GM18951 (cell line): ENCODE measurements at regions not wholly inside any gene's neighbourhood (a gene's known extent, or its start where the extent isn't known, plus 50 kb on each side); places are given as distances from the start of the nearest gene placed in this dataset.
"Not testable (repeated sequence)": the region's sequence is repeated elsewhere in the genome, so short reads cannot be mapped to it uniquely, and the experiment has no call there.

Source experiments
- POLR2A ChIP-seq: IDR thresholded peaks from 4 replicates; pipeline ENCODE4 v1.6.1; 2011; ENCODE audit warnings: mild to moderate bottlenecking; ENCODE audit not compliant: insufficient read length, insufficient read depth; ENCODE audit errors: extremely low read depth
- in situ Hi-C: fragments of 300-500 bp; cut with MboI; formaldehyde crosslinking; loops from one replicate; pipeline ENCODE4 v1.12.0; 2022; ENCODE audit warnings: low sequenced_read_pairs, mixed read lengths, inconsistent platforms; ENCODE audit not compliant: unreplicated experiment

- in situ Hi-C loops, result no loop called here
- TF ChIP-seq POLR2A, result no peak
These were observed 102.6 kb upstream of the FNDC3A start for GRCh38 chr13:48873081-48873480.

GRCh38 chr13:48873587-48873986, 102.1 kb upstream of the FNDC3A start:
- in situ Hi-C loops, result no loop called here

GRCh38 chr13:48874165-48874564, 101.5 kb upstream of the FNDC3A start:
- in situ Hi-C loops, result no loop called here

More at GRCh38 chr13:48873587-48873986, 102.1 kb upstream of the FNDC3A start:
- no peak for TF ChIP-seq POLR2A

GRCh38 chr13:48875047-48875446, 100.7 kb upstream of the FNDC3A start:
- in situ Hi-C loops, result no loop called here
- no peak for TF ChIP-seq POLR2A

More at GRCh38 chr13:48874165-48874564, 101.5 kb upstream of the FNDC3A start:
- TF ChIP-seq POLR2A, result no peak

- no peak for TF ChIP-seq POLR2A
These were observed 99.4 kb upstream of the FNDC3A start for GRCh38 chr13:48876289-48876688.

GRCh38 chr13:48879432-48879831, 96.3 kb upstream of the FNDC3A start:
- in situ Hi-C loops, result no loop called here
- TF ChIP-seq POLR2A, result no peak

More at GRCh38 chr13:48876289-48876688, 99.4 kb upstream of the FNDC3A start:
- in situ Hi-C loops, result no loop called here

- in situ Hi-C loops, result no loop called here
- no peak for TF ChIP-seq POLR2A
These were observed 95.9 kb upstream of the FNDC3A start for GRCh38 chr13:48879854-48880253.

GRCh38 chr13:48883786-48884185, 91.9 kb upstream of the FNDC3A start:
- in situ Hi-C loops, result not testable (repeated sequence)

GRCh38 chr13:48885027-48885395, 90.7 kb upstream of the FNDC3A start:
- TF ChIP-seq POLR2A, result no peak
- in situ Hi-C loops, result no loop called here

GRCh38 chr13:48888613-48889012, 87.1 kb upstream of the FNDC3A start:
- no peak for TF ChIP-seq POLR2A
- in situ Hi-C loops, result no loop called here

- TF ChIP-seq POLR2A, result no peak
- in situ Hi-C loops, result no loop called here
These were observed 85.3 kb upstream of the FNDC3A start for GRCh38 chr13:48890391-48890790.

- in situ Hi-C loops, result no loop called here
- no peak for TF ChIP-seq POLR2A
These were observed 84.1 kb upstream of the FNDC3A start for GRCh38 chr13:48891586-48891985.

- TF ChIP-seq POLR2A, result no peak
- in situ Hi-C loops, result no loop called here
These were observed 83.5 kb upstream of the FNDC3A start for GRCh38 chr13:48892053-48892687.

- TF ChIP-seq POLR2A, result no peak
- in situ Hi-C loops, result no loop called here
These were observed 83.0 kb upstream of the FNDC3A start for GRCh38 chr13:48892688-48893075.

GRCh38 chr13:48896312-48896711, 79.4 kb upstream of the FNDC3A start:
- in situ Hi-C loops, result no loop called here
- TF ChIP-seq POLR2A, result no peak
